ENCODE measurements at regions not wholly inside any gene's neighbourhood (a gene's known extent, or its start where the extent isn't known, plus 50 kb on each side); places are given as distances from the start of the nearest gene placed in this dataset.

DNA sequence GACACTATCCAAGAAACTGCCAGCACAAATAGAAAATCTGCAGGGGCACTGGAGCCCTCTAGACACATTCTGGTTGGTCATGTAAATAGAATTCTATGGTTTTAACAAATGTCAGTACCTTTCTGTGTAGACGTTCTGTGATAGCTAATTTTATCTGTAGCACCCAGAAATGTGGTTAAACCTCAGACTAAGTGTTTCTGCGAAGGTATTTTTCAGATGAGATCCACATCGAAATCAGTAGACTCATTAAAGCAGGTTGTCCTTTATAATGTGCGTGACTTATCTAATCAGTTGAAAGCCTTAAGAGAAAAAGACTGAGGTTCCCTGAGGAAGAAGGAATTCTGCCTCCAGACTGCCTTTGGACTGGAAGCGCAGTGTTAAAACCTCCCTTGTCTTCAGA, 922.9 kb downstream of the EFNB2 start:
- TF ChIP-seq, protein P1, sequence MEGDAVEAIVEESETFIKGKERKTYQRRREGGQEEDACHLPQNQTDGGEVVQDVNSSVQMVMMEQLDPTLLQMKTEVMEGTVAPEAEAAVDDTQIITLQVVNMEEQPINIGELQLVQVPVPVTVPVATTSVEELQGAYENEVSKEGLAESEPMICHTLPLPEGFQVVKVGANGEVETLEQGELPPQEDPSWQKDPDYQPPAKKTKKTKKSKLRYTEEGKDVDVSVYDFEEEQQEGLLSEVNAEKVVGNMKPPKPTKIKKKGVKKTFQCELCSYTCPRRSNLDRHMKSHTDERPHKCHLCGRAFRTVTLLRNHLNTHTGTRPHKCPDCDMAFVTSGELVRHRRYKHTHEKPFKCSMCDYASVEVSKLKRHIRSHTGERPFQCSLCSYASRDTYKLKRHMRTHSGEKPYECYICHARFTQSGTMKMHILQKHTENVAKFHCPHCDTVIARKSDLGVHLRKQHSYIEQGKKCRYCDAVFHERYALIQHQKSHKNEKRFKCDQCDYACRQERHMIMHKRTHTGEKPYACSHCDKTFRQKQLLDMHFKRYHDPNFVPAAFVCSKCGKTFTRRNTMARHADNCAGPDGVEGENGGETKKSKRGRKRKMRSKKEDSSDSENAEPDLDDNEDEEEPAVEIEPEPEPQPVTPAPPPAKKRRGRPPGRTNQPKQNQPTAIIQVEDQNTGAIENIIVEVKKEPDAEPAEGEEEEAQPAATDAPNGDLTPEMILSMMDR (IDR thresholded peaks at IDR 0.05; ENCODE audit: low read length) = no peak
- no peak for TF ChIP-seq EZH2 (IDR thresholded peaks at IDR 0.05; ENCODE audit: borderline replicate concordance, low read length)
